ENCODE measurements at regions not wholly inside any gene's neighbourhood (a gene's known extent, or its start where the extent isn't known, plus 50 kb on each side); places are given as distances from the start of the nearest gene placed in this dataset.

- TF ChIP-seq CTCF (IDR thresholded peaks at IDR 0.05), result no peak
- no peak for TF ChIP-seq NFE2L2 (conservative IDR thresholded peaks at IDR 0.05; ENCODE audit: low read length)
- TF ChIP-seq POLR2A (IDR thresholded peaks at IDR 0.05; ENCODE audit: low read length), result no peak
- TF ChIP-seq PHF8 (IDR thresholded peaks at IDR 0.05; ENCODE audit: borderline replicate concordance, low read depth), result no peak
- TF ChIP-seq MAX (IDR thresholded peaks at IDR 0.05), result no peak
- TF ChIP-seq ELK1 (IDR thresholded peaks at IDR 0.05; ENCODE audit: low read depth, low read length), result no peak
These were observed 275.6 kb upstream of the ID2 start for GRCh38 chr2:8406271-8406670.
